Renal cortical epithelial cell (primary cell): ENCODE measurements at regions not wholly inside any gene's neighbourhood (a gene's known extent, or its start where the extent isn't known, plus 50 kb on each side); places are given as distances from the start of the nearest gene placed in this dataset.
"Not testable (repeated sequence)": the region's sequence is repeated elsewhere in the genome, so short reads cannot be mapped to it uniquely, and the experiment has no call there.

Source experiments
- DNase-seq: peaks from one replicate; pipeline ENCODE4 v3.0.0-alpha.2; 2011; ENCODE audit warnings: low read depth

DNA sequence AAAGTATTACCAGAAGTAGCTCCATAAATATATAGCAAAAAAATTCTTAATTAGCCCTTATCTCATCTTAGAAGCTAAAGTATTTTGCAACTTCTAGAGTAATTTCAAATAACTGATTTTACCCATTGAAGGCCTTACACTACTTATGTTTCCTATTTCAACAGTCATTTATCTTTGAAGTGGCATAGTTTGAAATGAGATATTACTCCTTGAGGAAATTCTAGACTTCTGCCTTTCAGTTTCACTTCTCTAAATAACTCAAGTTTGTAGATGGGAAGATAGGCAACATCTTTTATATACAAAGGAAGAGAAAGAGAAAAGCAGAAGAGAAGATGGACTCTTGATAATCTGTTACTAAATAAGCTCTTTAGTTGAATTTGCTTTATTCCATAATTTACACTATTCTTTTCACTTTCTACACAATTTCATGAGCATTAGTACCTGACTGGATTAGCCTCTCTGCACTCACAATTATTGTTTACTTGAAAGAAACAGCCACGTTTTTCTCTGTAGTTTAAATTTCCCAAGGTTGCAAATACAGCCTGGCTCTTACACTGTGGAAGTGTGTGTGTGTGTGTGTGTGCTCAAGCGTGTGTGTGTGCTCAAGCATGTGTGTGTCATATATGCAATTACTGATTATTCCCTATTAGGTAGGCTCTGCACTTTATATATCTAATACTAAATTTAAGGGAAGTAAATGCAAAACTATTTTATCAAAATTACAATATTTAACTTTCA lies 60.6 kb upstream of the EMB start:
- DNase-seq, result no peak

DNA sequence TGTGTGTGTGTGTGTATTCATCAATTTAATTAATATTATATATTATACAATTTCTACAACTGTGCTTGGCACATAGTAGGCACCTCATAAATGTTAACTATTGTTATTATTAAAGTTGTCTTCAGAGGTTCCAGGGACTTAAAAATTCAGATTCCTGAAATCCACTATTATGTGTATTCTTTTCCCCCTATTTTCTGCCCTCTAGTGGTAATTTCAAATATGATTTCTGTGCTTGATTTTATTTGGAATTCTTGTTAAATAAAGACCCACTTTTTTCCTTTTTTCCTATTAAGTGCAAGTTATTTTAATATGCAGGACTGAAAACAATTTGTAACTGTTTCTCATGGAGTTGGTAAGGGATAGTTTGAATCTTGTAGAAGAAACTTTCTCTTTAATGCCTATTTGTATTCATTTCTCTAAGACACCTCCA lies 72.0 kb upstream of the EMB start:
- peak; percentile 4 for DNase-seq

DNA sequence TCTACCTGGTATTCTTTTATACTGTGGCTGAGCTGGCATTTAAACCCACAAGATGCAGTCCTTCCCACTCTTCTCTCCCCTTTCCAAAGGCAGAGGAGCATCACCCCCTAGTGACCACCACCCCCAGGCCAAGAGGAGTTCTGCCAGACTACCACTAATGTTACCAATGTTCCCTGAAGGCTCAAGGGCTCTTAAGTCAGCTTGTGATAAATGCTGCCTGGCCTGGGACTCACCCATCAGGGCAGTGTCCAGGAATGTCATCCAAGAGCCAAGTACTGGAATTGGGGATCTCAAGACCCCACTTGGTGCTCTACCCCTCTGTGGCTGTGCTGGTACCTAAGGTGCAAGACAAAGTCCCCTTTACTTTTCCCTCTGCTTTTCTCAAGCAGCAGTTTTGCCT lies 80.0 kb upstream of the EMB start:
- not testable (repeated sequence) for DNase-seq

DNA sequence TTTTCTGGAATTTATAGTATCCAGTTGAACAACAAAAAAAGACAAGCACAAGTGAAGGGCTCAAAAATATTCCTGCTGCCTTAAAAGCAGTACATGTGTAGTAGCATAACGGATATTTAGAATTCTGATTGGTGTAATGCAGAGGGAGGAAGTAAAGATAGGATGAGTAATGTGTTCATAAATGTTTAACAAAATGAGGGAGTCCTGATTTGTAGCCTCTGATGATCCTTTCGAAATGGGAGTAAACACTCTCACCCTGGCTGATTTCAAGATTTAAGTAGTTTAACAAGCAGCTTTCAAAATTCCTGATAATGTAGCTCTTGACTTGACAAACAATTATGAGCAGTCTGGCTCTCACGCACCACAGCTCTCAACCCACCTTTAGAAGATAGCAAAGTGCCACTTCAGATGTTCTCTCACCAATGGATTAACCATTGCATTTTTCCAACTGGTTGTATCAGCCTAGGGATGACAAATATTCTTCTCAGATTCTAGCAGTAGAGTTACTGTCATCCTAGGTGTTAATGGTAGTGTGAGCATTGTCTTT lies 86.5 kb upstream of the EMB start:
- not testable (repeated sequence) for DNase-seq

DNA sequence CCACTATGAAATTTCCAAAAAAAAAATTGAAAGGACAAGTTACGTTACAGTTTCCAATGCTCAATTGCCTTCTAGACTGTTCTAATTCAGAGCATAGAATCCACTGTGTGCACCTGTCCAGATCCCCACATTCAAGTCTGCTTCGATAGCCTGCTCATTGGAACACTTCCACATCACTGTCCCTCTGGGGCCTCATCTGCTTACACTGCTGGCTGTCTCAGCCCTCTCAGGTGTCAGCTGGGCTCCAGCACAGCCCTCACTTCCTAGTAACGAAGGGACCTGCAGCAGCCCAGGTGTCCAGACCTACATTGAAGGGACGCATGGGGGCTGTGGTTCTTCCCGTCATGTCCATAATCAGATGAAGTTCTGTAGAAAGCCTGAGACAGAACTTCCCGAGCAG lies 94.3 kb upstream of the EMB start:
- no peak for DNase-seq

DNA sequence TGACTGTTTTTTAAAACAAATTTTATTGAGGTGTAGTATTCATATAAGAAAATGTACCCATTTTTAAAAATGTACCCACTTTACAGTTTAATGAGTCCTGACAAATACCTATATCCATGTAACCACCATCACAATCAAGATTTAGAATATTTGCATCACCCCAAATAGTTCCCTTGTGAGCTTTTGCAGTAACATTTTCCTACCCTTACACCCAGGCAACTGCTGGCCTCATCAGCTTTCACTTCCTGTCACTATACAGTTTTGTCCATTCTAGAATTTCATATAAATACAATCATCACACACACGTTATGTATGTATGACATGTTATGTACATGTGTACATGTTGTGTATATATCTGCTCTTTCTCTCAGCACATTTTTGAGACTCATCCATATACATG lies 96.4 kb upstream of the EMB start:
- not testable (repeated sequence) for DNase-seq

DNA sequence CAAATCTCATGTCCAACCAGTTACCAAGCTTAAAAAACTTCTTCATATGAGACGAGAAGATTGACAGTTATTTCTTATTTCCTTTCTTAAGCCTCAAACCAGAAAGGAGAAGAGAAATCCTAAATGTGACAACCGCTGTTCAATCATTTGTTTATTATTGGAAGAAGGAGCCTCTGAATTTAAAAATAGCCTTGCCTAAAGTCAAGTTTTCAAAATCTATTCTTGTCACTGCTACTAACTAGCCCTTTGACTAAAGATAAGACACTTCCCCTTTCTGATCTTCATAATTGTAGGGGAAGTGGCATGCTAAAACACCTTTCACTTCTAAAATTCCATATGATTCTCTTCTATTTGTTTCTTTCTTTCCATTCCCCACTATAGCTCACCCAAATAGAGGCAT lies 106.2 kb upstream of the EMB start:
- DNase-seq, result no peak

DNA sequence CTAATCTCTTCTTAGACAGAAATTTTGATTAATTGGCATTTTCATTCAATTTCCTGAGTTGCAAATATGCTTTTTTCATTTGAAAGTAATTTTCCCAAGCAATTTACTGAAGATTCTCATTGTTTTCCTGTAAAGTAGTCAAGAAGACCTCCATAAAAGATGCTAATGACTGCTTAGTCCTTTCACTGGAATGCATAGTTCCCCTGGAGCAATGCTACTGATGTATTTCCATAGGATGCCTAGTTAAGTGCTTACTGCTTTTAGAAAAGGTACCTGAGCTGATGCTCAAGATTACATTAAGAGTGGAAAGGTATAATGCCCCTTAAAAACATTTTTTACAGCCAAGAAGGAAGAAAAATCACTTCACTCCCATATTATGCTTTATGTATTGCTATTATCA lies 109.2 kb upstream of the EMB start:
- no peak for DNase-seq

DNA sequence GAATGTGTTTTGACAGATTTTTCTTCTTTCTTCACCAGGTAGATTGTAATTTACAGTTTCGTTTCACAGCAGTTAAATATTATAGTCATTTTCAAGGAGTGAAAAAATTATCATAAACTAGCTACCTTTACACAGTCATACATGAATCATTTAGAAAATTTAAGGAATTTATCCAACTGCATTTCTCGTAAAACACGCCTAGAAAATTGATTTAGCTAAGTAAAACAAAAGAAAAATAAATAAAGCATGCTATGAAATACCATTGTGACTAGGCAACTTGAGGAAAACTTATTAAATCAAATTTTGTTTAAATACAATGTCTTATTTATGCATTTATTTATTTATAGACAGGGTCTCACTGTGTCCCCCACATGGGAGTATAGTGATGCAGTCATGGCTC lies 109.9 kb upstream of the EMB start:
- DNase-seq, result no peak

DNA sequence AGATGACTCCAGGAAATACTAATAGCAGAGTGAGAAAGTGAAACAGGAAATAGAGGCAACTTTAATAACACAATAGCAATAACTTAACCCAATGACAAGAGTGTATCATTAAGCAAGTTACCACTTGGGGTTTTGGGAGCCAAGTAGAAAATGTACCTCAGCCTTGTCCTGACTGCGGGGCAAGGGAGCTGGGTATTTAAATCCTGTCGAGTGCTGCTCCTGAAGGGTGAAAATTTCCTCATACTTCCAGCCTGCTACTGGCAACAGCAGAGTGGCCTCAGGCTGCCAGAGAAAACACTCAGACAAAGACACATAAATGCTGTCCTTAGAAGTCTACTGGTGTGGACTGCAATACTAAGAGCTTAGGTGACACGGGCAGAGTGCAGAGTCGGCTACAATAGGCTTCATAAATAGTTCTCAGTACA lies 112.5 kb upstream of the EMB start:
- DNase-seq, result peak; percentile 4

DNA sequence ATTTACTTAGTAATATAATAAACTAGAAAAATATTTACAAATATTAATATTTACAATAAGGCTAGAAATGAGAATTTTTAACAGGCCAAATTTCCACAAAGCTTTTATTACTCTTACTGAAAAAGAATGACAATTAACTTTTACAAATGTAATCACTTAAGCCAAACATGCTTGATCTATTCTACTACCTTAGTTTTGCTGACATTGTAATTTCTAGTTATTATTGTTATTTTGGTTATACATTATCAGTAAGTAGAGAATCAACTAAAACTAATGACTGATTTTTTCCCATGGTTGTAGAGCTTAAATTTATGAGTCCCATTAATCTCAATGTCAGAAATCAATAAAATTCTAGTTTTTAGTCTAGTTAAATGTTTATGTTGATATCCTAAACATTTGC lies 107.8 kb upstream of the PARP8 start:
- DNase-seq, result not testable (repeated sequence)

DNA sequence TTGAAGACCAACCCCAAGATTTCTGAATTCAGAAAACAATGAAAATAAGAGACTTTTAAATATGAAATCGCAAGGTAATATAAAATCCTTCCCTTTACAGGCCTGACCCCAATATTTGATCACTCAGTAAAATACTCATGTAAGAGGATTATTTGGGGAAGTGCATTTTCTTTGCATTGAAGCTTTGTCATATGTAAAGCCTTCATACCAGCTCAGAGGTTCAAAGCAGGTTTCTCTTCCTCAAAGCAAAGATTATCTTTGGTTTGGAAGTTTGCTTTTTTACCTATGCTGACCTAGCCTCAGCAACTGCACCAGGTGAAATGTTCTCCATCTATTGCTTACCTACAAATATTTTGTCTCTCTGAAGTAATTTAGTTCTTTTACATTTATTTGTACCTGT lies 106.5 kb upstream of the PARP8 start:
- no peak for DNase-seq

DNA sequence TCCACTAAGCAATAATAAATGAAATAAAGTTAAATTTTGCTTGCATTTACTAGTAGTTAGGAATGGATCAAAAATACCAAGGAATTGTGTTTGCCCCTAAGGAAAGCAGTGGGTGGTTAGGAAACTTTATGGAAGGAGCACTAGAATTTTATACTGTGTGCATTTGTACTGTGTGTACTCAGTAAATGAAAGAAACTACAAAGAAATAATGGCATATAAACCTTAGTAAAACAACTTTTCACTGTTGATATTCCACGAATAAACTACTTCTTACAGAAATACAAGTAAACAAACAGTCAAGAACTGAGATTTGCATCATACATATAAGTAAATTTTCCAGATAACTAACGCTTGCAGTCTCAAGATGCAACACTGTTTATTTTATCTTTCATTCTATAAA lies 103.7 kb upstream of the PARP8 start:
- no peak for DNase-seq

DNA sequence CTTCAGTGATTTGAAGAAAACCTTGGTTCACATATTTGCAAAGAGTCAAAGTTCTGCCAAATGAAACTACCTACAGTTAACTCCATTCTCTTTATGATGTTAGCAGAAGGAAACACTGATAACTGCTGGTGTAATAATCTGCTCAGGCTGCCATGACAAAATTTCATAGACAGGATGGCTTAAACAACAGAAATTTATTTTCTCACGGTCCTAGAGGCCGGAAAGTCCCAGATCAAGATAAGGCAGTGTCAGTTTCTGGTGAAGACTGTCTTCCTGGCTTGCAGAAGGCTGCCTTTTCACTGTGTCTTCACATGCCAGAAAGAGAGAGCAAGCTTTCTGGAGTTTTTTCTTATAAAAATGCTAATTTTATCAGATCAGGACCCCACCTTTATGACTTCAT lies 102.4 kb upstream of the PARP8 start:
- DNase-seq, result no peak

DNA sequence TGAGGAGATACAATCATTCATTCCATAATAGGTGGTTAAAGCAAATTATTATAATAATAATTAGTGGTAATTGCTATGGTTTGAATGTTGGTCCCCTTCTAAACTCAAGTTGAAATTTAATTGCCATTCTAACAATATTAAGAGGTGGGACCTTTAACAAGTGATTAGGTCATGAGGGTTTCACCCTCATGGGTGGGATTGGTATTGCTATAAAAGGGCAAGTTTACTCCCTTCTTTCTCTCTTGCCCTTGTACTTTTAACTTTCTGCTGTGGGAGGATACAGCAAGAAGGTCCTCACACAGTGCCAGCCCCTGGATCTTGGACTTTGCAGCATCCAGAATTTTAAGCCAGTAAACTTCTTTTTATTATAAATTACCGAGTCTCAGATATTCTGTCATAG lies 101.9 kb upstream of the PARP8 start:
- no peak for DNase-seq

DNA sequence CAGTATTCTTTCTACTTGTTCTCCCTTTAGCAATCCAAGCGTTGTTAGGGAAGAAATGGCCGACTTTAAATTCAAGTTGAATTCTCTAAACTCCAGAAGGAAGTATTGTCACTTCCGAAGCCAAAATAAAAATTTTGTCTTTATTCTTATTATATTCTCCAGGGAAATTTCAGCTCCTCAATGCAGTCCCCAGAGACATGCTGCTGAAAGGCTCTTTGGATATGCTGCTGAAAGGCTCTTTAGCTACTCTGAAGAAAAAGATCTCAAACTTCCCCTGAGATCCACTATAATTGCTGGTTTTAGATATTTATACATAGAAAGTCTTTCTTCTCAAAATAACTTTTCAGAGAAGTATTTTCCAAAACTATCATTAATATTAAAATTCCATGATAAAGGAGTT lies 92.3 kb upstream of the PARP8 start:
- no peak for DNase-seq

DNA sequence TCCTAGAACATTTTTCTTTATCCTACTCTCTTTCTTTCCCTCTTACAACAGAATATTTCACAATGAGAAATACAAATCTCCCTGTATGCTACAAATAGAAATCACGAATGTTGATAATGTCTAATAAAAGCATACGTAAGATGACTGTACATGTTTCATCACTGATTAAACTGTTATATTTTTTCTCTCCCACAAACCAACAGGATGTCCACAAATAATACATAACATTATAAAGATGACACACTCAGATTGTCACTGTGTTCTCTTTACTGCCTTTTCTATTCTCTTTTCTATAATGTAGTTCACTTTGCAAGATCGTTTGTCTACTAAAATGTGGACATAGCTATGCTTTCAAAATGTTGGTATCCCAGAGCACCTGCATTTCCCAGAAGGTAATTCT lies 90.7 kb upstream of the PARP8 start:
- DNase-seq, result no peak

DNA sequence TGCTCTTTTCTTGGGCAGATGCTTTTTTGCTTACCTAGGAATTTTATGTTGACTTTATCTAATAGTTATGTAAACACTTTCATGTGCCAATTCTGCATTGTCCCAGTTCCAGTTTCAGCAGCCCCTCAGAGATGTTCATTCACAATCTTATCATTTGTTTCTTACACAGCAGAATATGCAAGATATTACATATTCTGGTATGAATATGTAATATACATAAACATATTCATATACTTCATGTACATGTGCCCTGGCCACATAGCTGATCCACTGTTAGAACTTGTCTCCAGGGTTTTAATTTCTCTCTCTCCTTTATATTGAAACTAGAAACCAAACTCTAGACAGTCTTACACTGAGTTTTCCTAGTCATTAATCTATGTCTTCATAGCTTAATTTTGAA lies 90.2 kb upstream of the PARP8 start:
- no peak for DNase-seq

DNA sequence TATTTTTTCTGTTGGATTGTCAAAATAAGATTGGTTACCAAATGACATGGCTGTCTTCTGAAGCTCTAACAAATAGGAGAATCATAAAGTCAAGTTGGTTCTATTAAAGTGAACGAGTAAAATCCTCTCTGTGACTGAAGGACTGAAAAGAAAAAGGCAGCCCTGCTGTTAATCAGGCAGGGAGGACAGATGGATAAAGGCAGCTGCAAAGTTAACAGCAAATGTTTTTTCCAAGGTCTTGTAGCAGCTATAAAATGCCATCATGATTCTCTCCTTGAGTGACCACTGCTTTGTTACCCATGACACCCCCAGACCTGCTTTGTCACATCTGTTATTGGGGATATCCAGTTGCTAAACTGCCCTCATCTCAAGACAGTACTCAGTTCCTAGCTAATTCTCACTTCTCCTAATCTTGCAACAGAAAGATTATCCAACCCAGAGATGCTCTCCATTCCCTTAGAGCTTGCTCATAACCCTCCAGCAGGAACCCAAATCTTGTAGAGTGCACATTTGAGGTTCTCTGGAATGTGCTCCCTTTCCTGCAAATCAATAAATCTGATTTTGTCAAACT lies 89.7 kb upstream of the PARP8 start:
- no peak for DNase-seq

DNA sequence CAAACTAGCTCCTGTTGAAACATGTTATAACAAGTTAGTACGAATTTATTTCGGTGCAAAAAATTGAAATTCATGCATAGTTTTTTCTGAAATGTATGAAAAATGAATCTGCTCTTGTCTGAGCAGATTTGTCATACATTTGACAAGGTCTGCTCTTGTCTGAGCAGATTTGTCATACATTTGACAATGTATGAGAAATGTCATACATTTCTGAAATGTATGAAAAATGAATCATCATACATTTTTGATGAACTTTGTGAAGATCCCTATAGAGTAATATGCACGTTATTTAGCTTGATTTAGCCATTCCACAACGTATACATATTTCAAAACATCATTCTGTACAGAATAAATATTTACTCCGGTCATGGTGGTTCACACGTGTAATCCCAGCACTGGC lies 85.9 kb upstream of the PARP8 start:
- DNase-seq, result no peak

DNA sequence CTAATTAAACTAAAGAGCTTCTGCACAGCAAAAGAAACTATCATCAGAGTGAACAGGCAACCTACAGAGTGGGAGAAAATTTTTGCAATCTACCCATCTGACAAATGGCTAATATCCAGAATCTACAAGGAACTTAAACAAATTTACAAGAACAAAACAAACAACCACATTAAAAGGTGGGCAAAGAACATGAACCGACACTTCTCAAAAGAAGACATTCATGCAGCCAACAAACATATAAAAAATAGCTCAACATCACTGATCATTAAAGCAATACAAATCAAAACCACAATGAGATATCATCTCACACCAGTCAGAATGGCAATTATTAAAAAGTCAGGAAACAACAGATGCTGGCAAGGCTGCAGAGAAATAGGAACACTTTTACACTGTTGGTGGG lies 84.6 kb upstream of the PARP8 start:
- not testable (repeated sequence) for DNase-seq

DNA sequence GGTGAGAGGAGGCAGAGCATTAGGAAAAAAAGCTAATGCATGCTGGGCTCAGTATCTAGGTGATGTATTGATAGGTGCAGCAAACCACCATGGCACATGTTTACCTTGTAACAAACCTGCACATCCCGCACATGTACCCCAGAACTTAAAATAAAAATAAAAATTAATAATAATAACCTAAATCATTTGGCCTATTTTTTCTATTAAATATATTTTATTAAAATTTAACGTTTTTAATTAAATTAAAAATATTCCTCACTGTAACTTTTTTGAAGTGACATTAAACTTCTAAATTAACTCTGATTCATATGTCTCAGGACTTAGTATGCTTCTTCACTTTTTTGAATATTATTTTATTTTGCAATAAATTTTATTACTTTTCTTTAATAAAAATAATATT lies 83.7 kb upstream of the PARP8 start:
- no peak for DNase-seq

DNA sequence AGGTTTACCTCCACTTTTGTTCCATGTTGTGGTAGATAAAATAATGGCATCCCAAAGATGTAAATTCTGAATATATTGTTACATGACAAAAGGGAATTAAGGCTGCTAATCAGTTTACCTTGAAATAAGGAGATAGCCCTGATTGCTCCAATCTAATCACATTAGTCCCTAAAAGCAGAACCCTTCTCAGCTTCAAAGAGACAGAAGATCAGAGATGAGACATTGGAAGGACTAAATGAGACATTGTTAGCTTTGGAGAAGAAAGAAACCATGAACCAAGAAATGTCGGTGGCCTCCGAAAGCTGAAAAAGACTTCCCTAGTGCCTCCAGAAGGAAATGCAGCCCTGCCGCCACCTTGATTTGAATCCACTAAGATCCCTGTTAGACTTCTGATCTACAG lies 82.8 kb upstream of the PARP8 start:
- DNase-seq, result no peak

DNA sequence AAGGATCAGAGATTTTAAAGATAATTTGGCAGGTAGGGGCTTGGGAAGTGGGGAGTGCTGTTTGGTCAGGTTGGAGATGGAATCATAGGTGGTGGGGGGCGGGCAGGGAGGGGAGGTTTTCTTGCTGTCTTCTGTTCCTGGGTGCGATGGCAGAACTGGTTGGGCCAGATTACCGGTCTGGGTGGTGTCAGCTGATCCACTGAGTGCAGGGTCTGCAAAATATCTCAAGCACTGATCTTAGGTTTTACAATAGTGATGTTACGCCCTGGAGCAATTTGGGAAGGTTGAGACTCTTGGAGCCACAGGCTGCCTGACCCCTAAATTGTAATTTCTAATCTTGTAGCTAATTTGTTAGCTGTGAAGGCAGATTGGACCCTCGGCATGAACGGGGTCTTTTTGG lies 78.0 kb upstream of the PARP8 start:
- not testable (repeated sequence) for DNase-seq
